Activated CD4-positive, alpha-beta T cell treated with anti-CD3 and anti-CD28 coated beads, Interleukin-2, amount 10 ng/mL, durations not matched to agents 7 days and 5 days (primary cell): ENCODE measurements at regions not wholly inside any gene's neighbourhood (a gene's known extent, or its start where the extent isn't known, plus 50 kb on each side); places are given as distances from the start of the nearest gene placed in this dataset.

Source experiments
- CTCF ChIA-PET: fragments of 350-600 bp; sonication (Branson Sonifier 250); formaldehyde crosslinking; loops from one replicate; lab custom pipeline; 2021; ENCODE audit warnings: antibody characterized with exemption; lab: Charles Lee
- POLR2A ChIA-PET: fragments of 350-600 bp; sonication (Branson Sonifier 250); formaldehyde crosslinking; loops from one replicate; lab custom pipeline; 2021; ENCODE audit warnings: antibody characterized with exemption; lab: Charles Lee
- DNase-seq: peaks from one replicate; pipeline ENCODE4 v3.0.0-alpha.2; 2020
- H3K27ac Mint-ChIP-seq: one replicate; pipeline ENCODE4 v1.8.0; 2021; ENCODE audit warnings: mild to moderate bottlenecking, moderate library complexity, mixed read lengths
- H3K27me3 Mint-ChIP-seq: one replicate; pipeline ENCODE4 v1.8.0; 2021; ENCODE audit warnings: mixed read lengths
- H3K36me3 Mint-ChIP-seq: one replicate; pipeline ENCODE4 v1.8.0; 2021; ENCODE audit warnings: low read depth, mixed read lengths
- H3K4me1 Mint-ChIP-seq: one replicate; pipeline ENCODE4 v1.8.0; 2021; ENCODE audit warnings: mixed read lengths
- H3K4me3 Mint-ChIP-seq: one replicate; pipeline ENCODE4 v1.8.0; 2021; ENCODE audit warnings: mild to moderate bottlenecking, moderate library complexity, mixed read lengths
- H3K9me3 Mint-ChIP-seq: one replicate; pipeline ENCODE4 v1.8.0; 2021; ENCODE audit warnings: mixed read lengths

DNA sequence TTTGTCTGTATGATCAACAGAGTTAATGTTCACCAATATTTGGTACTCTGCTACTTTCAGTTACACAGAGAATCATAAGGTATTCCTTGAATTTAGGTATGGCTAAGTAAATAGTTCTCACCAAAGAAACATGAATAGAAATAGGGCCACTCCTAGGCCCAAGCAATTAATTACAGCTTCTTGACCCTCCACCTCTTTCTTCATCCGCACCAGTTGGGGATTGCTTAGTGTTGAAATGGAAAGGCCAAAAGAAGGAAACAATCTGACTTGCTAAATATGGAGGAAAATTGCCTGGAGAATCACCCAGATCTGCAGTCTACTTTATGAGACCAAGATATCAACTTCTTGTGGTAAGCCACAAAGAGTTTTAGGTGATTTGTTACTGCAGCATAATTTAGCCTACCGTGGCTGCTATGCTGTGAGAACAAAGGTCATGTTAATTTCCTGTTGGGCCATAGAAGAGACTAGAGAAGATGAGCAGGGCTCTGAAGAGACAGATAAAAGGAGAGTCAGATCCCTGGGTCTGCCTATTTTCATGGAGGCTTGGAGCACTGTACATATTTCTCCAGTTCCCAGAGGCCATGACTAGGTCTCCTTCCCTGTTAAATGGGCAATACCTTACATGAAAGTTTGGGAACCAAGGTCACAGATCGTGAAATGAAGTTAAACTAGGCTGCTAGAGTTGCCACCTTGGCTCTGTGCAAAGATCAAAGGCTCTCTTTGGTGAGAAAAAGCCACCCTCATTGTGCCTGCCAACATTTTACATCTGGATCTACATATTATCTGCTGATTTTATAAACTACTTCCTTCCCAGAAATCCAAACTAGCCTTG is 93.3 kb upstream of the GDF10 start:
- ChIA-PET CTCF (interaction anchor here (0.7 to 1.2 kb wide), 2 partner anchors 12 to 15 kb away, joined by 3 read pairs; no protein-coding TSS in a partner anchor), POLR2A (no interaction called here)
- Mint-ChIP-seq H3K27ac (peak overlapping the region; percentile 82), H3K4me3 (no peak overlapping the region), H3K4me1 (peaks cover 30% of the 10 kb centered on the region), H3K27me3 (no peaks in the 10 kb centered on the region), H3K36me3 (no peaks in the 10 kb centered on the region), H3K9me3 (peaks cover 8% of the 10 kb centered on the region)
- peak; percentile 17 for DNase-seq

DNA sequence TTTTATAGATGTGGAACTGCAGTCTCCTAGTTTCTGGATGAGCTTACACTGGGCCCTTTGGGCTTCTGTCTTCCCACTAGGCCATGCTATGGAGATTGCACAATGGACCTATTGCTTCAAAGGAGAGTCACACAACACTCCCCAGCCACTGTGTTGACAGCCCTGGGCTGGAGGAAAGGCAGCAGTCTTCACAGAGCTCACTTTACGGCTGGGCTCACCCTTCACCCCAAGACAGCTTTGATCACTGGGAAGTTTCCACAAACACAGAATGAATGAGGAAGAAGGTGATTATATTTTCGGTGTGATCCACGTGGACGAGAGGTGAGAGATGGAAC is 92.7 kb upstream of the GDF10 start:
- peaks cover 4% of the 10 kb centered on the region for H3K36me3 Mint-ChIP-seq
- H3K4me3 Mint-ChIP-seq: no peak overlapping the region
- peaks cover 9% of the 10 kb centered on the region for H3K9me3 Mint-ChIP-seq
- peak overlapping the region; percentile 82 for H3K27ac Mint-ChIP-seq
- H3K27me3 Mint-ChIP-seq: no peaks in the 10 kb centered on the region
- peaks cover 30% of the 10 kb centered on the region for H3K4me1 Mint-ChIP-seq
- no peak for DNase-seq
- POLR2A ChIA-PET: no interaction called here
- CTCF ChIA-PET: interaction anchor here (1.2 kb wide), 1 partner anchor 11 kb away, joined by 3 read pairs; no protein-coding TSS in a partner anchor

GRCh38 chr10:47207894-47208469 is 92.0 kb upstream of the GDF10 start:
- peaks cover 4% of the 10 kb centered on the region for H3K36me3 Mint-ChIP-seq
- no peaks in the 10 kb centered on the region for H3K27me3 Mint-ChIP-seq
- H3K4me3 Mint-ChIP-seq: no peak overlapping the region
- H3K9me3 Mint-ChIP-seq: peaks cover 14% of the 10 kb centered on the region
- peaks cover 30% of the 10 kb centered on the region for H3K4me1 Mint-ChIP-seq
- ChIA-PET POLR2A (no interaction called here), CTCF (interaction anchor here (0.9 kb wide), 1 partner anchor 38 kb away, joined by 3 read pairs; no protein-coding TSS in a partner anchor)
- peak overlapping the region; percentile 82 for H3K27ac Mint-ChIP-seq
- no peak for DNase-seq

GRCh38 chr10:47209466-47209865 is 90.5 kb upstream of the GDF10 start:
- no peak for DNase-seq
- Mint-ChIP-seq H3K36me3 (peaks cover 4% of the 10 kb centered on the region), H3K9me3 (peaks cover 12% of the 10 kb centered on the region), H3K4me3 (no peak overlapping the region), H3K27ac (no peak overlapping the region), H3K4me1 (peaks cover 30% of the 10 kb centered on the region), H3K27me3 (no peaks in the 10 kb centered on the region)
- ChIA-PET CTCF (no interaction called here), POLR2A (no interaction called here)

- no peaks in the 10 kb centered on the region for H3K27me3 Mint-ChIP-seq
- no peak for DNase-seq
- no peak overlapping the region for H3K4me3 Mint-ChIP-seq
- CTCF ChIA-PET: no interaction called here
- POLR2A ChIA-PET: no interaction called here
- peaks cover 10% of the 10 kb centered on the region for H3K4me1 Mint-ChIP-seq
- peaks cover 4% of the 10 kb centered on the region for H3K36me3 Mint-ChIP-seq
- H3K9me3 Mint-ChIP-seq: peaks cover 12% of the 10 kb centered on the region
- H3K27ac Mint-ChIP-seq: no peak overlapping the region
Measured at GRCh38 chr10:47214520-47214919, 85.5 kb upstream of the GDF10 start.

DNA sequence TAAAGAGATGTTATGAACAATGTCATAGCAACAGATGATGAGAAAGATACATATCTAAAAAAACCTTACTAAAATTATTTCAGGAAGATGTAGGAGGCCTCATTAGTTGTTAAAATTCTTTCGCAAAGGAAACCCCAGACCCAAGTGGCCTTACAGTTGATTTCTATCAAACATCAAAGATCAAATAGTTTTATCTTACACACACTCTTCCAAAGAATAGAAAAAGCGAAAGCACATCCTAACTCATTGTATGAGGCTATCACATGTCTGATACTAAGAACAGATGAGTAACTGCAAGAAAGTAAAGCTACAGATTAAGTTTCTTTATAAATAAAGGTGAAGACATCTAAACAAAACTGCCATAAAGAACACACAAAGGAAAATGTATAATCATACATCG is 82.9 kb upstream of the GDF10 start:
- Mint-ChIP-seq H3K27me3 (no peaks in the 10 kb centered on the region), H3K36me3 (peaks cover 2% of the 10 kb centered on the region), H3K4me3 (no peak overlapping the region), H3K4me1 (peaks cover 10% of the 10 kb centered on the region), H3K9me3 (peaks cover 6% of the 10 kb centered on the region), H3K27ac (no peak overlapping the region)
- CTCF ChIA-PET: interaction anchor here (1.4 kb wide), 1 partner anchor 169 kb away, joined by 3 read pairs; no protein-coding TSS in a partner anchor
- POLR2A ChIA-PET: no interaction called here
- DNase-seq: no peak

GRCh38 chr10:47218803-47219202 is 81.2 kb upstream of the GDF10 start:
- H3K9me3 Mint-ChIP-seq: no peaks in the 10 kb centered on the region
- no peak overlapping the region for H3K27ac Mint-ChIP-seq
- no peak overlapping the region for H3K4me3 Mint-ChIP-seq
- no peak for DNase-seq
- peaks cover 10% of the 10 kb centered on the region for H3K4me1 Mint-ChIP-seq
- CTCF ChIA-PET: interaction anchor here (1.4 kb wide), 1 partner anchor 12 kb away, joined by 3 read pairs; no protein-coding TSS in a partner anchor
- H3K27me3 Mint-ChIP-seq: no peaks in the 10 kb centered on the region
- POLR2A ChIA-PET: no interaction called here
- H3K36me3 Mint-ChIP-seq: no peaks in the 10 kb centered on the region

DNA sequence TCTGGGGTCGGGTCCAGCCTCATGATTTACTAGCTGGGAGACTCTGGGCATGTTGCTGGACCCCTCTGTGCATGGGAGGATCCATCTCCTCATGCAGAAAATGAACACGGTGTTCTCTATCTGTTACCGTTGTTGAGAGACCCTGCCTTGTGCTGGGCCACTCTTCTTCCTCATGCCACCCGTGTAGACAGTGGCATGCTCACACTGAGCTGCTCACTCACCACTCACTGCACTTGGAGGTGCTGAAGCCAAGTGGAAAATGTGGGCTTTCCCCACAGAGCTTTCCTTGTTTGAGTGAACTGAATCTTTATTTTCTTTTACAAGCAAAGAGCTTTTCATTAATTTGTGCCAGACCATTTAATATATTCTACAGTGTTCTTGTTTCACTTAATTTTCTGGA is 77.5 kb upstream of the GDF10 start:
- ChIA-PET CTCF (interaction anchor here (0.9 kb wide), 1 partner anchor 23 kb away, joined by 3 read pairs; no protein-coding TSS in a partner anchor), POLR2A (no interaction called here)
- H3K4me3 Mint-ChIP-seq: no peak overlapping the region
- no peaks in the 10 kb centered on the region for H3K27me3 Mint-ChIP-seq
- peaks cover 2% of the 10 kb centered on the region for H3K4me1 Mint-ChIP-seq
- no peak overlapping the region for H3K27ac Mint-ChIP-seq
- no peak for DNase-seq
- H3K9me3 Mint-ChIP-seq: no peaks in the 10 kb centered on the region
- no peaks in the 10 kb centered on the region for H3K36me3 Mint-ChIP-seq

DNA sequence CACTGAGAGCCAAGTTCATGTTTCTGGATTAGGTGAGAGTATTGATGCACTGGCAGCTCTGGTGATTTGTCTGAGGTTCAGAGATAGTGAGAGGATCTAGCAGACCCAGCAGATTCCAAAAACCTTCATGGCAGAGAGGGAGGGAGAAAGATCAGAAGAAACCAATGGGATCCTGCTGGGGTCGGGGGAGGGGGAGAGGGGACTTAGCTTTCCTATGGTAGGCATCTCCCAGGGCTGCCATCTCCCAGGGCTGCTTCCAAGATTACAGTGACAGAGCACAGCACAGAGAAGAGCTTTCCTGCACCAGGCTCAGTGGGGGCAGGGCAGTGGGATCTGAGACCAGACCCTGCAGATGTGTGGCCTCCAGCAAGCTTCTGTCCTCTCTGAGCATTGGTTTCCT is 76.8 kb upstream of the GDF10 start:
- no peak overlapping the region for H3K27ac Mint-ChIP-seq
- H3K4me3 Mint-ChIP-seq: no peak overlapping the region
- POLR2A ChIA-PET: no interaction called here
- DNase-seq: no peak
- H3K27me3 Mint-ChIP-seq: no peaks in the 10 kb centered on the region
- CTCF ChIA-PET: interaction anchor here (1.0 kb wide), 1 partner anchor 32 kb away, joined by 3 read pairs; no protein-coding TSS in a partner anchor
- H3K4me1 Mint-ChIP-seq: no peaks in the 10 kb centered on the region
- no peaks in the 10 kb centered on the region for H3K36me3 Mint-ChIP-seq
- no peaks in the 10 kb centered on the region for H3K9me3 Mint-ChIP-seq

DNA sequence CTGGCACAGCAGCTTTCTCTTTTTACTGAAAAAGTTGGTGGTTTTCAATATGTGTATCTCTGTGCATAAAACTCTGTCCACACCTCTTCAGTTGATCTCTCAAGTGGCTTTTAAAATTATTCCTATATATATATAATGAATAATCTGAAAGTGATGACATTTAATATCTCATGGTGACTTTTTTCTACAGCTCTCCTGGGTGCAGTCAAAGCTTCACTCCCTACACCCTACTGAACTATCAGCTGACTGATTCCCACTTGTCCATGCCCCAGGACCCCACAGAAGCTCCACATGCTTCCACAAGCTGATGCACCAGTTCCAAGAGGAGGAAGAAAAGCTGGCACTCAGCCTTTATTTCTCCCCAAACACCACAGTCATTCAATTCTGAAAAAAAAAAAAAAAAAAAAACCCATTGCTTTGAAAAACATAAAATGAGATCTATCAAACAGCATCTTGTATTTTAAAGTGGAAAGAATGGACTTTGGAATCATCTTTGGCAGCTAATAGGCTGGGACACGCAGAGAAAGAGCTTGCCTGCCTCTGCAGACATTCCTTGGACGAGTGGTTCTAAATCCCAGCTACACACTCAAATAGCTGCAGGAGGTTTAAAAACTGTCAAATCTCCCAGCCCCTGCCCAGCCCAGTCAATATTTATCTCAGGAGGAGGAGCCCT is 75.3 kb upstream of the GDF10 start:
- Mint-ChIP-seq H3K4me1 (no peaks in the 10 kb centered on the region), H3K27ac (no peak overlapping the region), H3K9me3 (peaks cover 2% of the 10 kb centered on the region), H3K36me3 (no peaks in the 10 kb centered on the region), H3K27me3 (no peaks in the 10 kb centered on the region), H3K4me3 (no peak overlapping the region)
- ChIA-PET CTCF (interaction anchor here (1.6 kb wide), 1 partner anchor 135 kb away, joined by 4 read pairs; no protein-coding TSS in a partner anchor), POLR2A (interaction anchor here (0.7 kb wide), 1 partner anchor 1819 kb away, joined by 5 read pairs; no protein-coding TSS in a partner anchor)
- DNase-seq: no peak

GRCh38 chr10:47225219-47225927 is 74.6 kb upstream of the GDF10 start:
- no peak for DNase-seq
- Mint-ChIP-seq H3K9me3 (peaks cover 2% of the 10 kb centered on the region), H3K27ac (peak overlapping the region; percentile 21), H3K36me3 (no peaks in the 10 kb centered on the region), H3K27me3 (no peaks in the 10 kb centered on the region), H3K4me1 (no peaks in the 10 kb centered on the region), H3K4me3 (no peak overlapping the region)
- POLR2A ChIA-PET: no interaction called here
- CTCF ChIA-PET: interaction anchor here (1.6 kb wide), 1 partner anchor 134 kb away, joined by 4 read pairs; no protein-coding TSS in a partner anchor

DNA sequence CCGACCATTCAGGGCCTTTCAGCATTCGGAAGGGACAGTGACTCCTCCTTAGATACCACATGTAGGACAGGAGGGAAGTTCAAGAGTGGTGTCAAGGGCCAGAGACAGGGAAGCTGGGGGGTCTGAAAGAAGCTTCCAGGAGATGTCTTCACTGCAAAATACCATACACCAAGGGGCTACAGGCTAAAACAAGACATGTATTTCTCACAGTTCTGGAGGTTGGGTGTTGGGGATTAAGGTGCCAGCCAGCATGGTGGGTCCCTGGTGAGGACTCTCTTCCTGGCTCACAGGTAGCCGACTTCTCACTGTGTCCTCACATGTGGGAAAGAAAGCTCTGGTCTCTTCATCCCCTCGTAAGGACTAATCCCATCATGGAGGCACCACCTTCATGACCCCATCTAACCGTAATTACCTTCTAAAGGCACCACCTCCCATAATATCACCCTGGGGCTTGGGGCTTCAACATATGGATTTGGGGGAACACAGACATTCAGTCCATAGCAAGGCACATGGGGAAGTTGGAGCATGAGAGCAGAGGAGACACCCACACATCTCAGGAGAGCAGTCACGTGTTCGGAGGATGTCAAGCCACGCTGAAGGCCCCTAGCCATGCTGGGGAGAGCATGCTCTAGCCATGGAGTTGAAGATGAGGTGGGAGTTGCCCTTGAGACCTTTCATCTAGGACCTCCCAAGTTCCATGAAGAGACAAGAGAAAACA is 73.9 kb upstream of the GDF10 start:
- no peak for DNase-seq
- H3K36me3 Mint-ChIP-seq: no peaks in the 10 kb centered on the region
- CTCF ChIA-PET: no interaction called here
- no peaks in the 10 kb centered on the region for H3K27me3 Mint-ChIP-seq
- H3K4me3 Mint-ChIP-seq: no peak overlapping the region
- peak overlapping the region; percentile 21 for H3K27ac Mint-ChIP-seq
- no peaks in the 10 kb centered on the region for H3K4me1 Mint-ChIP-seq
- H3K9me3 Mint-ChIP-seq: peaks cover 2% of the 10 kb centered on the region
- POLR2A ChIA-PET: no interaction called here
